ENCODE measurements at regions not wholly inside any gene's neighbourhood (a gene's known extent, or its start where the extent isn't known, plus 50 kb on each side); places are given as distances from the start of the nearest gene placed in this dataset.

DNA sequence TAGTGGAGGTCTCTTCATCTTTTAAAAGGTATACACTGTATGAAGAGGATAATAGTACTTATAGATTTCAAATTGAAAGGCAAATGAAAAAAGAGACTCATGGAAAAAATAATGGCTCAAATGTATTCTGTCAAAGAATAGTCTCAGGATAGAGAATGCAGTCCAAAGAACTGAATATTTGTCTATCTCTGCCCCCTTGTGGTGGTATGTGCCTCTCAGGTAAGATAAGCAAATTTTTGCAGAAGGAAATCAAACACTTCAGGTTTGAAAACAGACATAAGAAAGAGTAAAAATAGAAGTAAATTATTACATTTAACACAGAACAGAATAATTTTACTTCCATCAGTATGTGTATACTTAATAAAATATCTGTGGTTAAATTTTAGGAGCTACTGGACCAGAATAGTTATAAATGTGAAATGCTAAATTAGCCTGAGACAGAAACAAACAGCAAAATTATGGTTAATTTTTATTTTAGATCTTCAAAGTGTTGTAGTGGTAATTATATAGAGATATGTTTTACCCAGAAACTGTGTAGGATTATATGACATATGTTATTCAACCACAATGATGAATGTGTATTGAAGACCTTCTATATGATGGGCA is 164.4 kb upstream of the PALMD start:
- no peak for DNase-seq (ENCODE audit: extremely low read depth, low read depth)
- TF ChIP-seq, protein P1, sequence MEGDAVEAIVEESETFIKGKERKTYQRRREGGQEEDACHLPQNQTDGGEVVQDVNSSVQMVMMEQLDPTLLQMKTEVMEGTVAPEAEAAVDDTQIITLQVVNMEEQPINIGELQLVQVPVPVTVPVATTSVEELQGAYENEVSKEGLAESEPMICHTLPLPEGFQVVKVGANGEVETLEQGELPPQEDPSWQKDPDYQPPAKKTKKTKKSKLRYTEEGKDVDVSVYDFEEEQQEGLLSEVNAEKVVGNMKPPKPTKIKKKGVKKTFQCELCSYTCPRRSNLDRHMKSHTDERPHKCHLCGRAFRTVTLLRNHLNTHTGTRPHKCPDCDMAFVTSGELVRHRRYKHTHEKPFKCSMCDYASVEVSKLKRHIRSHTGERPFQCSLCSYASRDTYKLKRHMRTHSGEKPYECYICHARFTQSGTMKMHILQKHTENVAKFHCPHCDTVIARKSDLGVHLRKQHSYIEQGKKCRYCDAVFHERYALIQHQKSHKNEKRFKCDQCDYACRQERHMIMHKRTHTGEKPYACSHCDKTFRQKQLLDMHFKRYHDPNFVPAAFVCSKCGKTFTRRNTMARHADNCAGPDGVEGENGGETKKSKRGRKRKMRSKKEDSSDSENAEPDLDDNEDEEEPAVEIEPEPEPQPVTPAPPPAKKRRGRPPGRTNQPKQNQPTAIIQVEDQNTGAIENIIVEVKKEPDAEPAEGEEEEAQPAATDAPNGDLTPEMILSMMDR (IDR thresholded peaks at IDR 0.05; ENCODE audit: low read depth, low read length): peak; percentile 76

DNA sequence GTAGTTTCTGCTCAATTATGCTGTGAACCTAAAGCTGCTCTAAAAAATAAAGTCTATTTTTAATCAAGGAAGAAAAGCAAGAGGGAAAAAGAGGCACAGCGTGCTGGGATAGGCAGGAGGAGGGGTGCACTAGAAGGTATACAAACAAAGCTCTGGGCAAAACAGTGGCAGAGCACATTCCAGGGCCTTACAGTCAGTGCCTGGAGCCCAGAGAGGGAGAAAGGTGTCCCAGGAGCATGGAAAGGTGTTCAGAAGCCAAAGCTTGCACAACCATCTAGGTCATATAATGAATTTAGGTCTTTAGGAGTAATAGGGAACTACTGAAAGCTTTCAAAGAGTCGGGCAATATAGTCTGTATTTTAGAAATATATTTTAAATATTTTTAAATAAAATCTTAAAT is 163.6 kb upstream of the PALMD start:
- DNase-seq (ENCODE audit: extremely low read depth, low read depth): no peak
- TF ChIP-seq, protein P1 (IDR thresholded peaks at IDR 0.05; ENCODE audit: low read depth, low read length): no peak

DNA sequence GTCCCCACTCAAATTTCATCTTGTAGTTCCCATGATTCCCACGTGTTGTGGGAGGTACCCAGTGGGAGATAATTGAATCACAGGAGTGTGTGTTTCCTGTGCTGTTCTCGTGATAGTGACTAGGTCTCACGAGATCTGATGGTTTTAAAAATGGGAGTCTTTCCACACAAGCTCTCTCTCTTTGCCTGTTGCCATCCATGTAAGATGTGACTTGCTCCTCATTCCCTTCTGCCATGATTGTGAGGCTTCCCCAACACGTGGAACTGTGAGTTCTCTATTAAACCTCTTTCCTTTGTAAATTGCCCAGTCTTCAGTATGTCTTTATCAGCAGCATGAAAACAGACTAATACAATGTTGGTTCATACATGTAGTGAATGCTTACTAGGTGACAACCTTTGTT is 163.2 kb upstream of the PALMD start:
- TF ChIP-seq, protein P1 (IDR thresholded peaks at IDR 0.05; ENCODE audit: low read depth, low read length): no peak
- DNase-seq (ENCODE audit: extremely low read depth, low read depth): no peak

DNA sequence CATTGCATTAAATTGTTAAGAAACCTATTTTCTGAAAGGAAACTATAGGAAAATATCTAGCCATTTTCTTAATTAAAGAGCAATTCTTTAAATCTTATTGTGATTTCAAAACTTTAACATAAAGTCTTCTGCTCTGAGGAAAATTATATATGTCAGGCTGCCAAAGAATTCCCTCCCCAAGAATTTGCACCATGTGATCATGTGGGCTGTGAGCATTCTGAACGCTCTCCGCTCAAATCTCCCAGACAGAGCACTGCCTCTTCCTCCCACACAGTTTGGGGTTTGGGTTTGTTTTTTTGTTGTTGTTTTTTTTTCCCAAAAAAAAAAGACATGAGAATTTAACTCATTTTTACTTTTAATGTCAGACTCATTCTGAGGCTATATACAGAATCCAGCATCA is 155.9 kb upstream of the PALMD start:
- TF ChIP-seq, protein P1 (IDR thresholded peaks at IDR 0.05; ENCODE audit: low read depth, low read length): no peak
- DNase-seq (ENCODE audit: extremely low read depth, low read depth): no peak

GRCh38 chr1:99496067-99496466 is 149.8 kb upstream of the PALMD start:
- no peak for DNase-seq (ENCODE audit: extremely low read depth, low read depth)
- TF ChIP-seq, protein P1 (IDR thresholded peaks at IDR 0.05; ENCODE audit: low read depth, low read length): no peak

DNA sequence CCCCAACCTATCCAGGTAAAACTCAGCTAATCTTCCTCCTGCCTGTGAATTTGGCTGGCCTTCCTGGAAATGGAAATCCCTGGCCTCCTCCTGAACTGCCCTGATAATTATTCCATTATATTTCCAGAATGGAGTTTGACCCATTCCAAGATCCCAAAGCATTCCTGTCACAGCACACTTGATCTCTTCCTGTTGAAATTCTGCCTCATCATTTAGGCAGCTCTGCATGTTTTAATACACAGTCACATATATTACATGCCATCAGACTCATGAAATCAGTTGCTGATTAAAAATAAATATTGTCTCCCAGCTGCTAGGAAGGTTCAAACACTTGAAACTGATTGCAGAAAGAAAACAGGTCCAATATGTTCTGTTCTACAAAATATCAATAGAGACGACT is 148.2 kb upstream of the PALMD start:
- TF ChIP-seq, protein P1 (IDR thresholded peaks at IDR 0.05; ENCODE audit: low read depth, low read length): no peak
- DNase-seq (ENCODE audit: extremely low read depth, low read depth): no peak

- TF ChIP-seq, protein P1 (IDR thresholded peaks at IDR 0.05; ENCODE audit: low read depth, low read length): no peak
- DNase-seq (ENCODE audit: extremely low read depth, low read depth): no peak
These were observed 145.4 kb upstream of the PALMD start for GRCh38 chr1:99500541-99500940.
